K562 (cell line): ENCODE measurements at regions not wholly inside any gene's neighbourhood (a gene's known extent, or its start where the extent isn't known, plus 50 kb on each side); places are given as distances from the start of the nearest gene placed in this dataset.

Experiments
- CREB1 ChIP-seq, 2 experiments: sonication (generic) in 1 of 2; formaldehyde crosslinking in 1 of 2; IDR thresholded peaks; 2 replicates each; pipeline versions ENCODE4 v1.6.1 to v1.8.0; 2012 to 2022; ENCODE audit warnings: inconsistent platforms in 1 of 2, mild to moderate bottlenecking in 1 of 2, missing genetic modification reagents in 1 of 2, moderate library complexity in 1 of 2
- KAT7 ChIP-seq: sonication (generic); formaldehyde crosslinking; IDR thresholded peaks from 2 replicates; pipeline ENCODE4 v1.8.0; 2022; ENCODE audit warnings: missing genetic modification reagents, mild to moderate bottlenecking, borderline replicate concordance
- KDM4B ChIP-seq, 2 experiments: fragments of 450-650 bp in 1 of 2; sonication (generic) in 1 of 2; IDR thresholded peaks; 2 replicates each; pipeline ENCODE4 v1.6.1; 2016 to 2017; ENCODE audit warnings: borderline replicate concordance in 2 of 2, antibody characterized with exemption in 1 of 2, low read depth in 1 of 2, mild to moderate bottlenecking in 1 of 2
- NBN ChIP-seq: fragments of 450-650 bp; IDR thresholded peaks from 2 replicates; pipeline ENCODE4 v1.6.1; 2016; ENCODE audit warnings: low read depth, mild to moderate bottlenecking
- PHF20 ChIP-seq: fragments of 450-650 bp; IDR thresholded peaks from 2 replicates; pipeline ENCODE4 v1.6.1; 2018; ENCODE audit not compliant: partially characterized antibody
- POLR2B ChIP-seq: fragments of 450-650 bp; IDR thresholded peaks from 2 replicates; pipeline ENCODE4 v1.6.1; 2018; ENCODE audit warnings: low read depth; ENCODE audit not compliant: partially characterized antibody
- POLR2G ChIP-seq: fragments of 200-400 bp; formaldehyde crosslinking; IDR thresholded peaks from 2 replicates; pipeline ENCODE4 v1.6.1; 2017; ENCODE audit warnings: low read depth, mild to moderate bottlenecking, antibody characterized with exemption, low read length, moderate library complexity
- RAD51 ChIP-seq: fragments of 450-650 bp; IDR thresholded peaks from 2 replicates; pipeline ENCODE4 v1.7.1; 2016; ENCODE audit warnings: low read depth, mild to moderate bottlenecking, borderline replicate concordance
- SUPT5H ChIP-seq: fragments of 450-650 bp; IDR thresholded peaks from 2 replicates; pipeline ENCODE4 v1.6.1; 2016
- TF ChIP-seq, protein P1 (sequence below): fragments of 250-450 bp; sonication (Bioruptor Pico); IDR thresholded peaks from 2 replicates; pipeline ENCODE4 v1.5.0; 2021
- TF ChIP-seq, protein P2 (sequence below): fragments of 450-650 bp; formaldehyde crosslinking; IDR thresholded peaks from 2 replicates; pipeline ENCODE4 v1.4.0; 2020; ENCODE audit warnings: mild to moderate bottlenecking

DNA sequence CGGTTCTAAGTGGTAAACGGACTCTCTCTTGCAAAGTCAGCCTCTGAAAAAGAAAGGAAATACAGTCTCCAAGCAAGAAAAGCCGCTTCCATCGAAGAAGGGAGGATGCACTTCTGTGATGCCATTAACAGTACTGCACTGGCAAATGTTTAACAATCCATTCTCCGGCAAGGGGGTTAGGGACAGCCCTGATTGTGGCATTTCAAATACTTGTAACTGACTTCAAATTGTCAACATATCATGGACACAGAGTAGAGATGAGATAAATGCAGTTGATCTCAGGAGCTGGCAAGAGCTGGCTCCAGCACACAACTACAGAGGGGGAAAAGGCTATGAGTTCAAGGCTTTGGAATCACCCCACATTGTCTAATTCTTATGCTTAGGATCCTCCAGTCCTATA lies 146.8 kb downstream of the SLC7A11 start (continued):
- TF ChIP-seq, protein P1, sequence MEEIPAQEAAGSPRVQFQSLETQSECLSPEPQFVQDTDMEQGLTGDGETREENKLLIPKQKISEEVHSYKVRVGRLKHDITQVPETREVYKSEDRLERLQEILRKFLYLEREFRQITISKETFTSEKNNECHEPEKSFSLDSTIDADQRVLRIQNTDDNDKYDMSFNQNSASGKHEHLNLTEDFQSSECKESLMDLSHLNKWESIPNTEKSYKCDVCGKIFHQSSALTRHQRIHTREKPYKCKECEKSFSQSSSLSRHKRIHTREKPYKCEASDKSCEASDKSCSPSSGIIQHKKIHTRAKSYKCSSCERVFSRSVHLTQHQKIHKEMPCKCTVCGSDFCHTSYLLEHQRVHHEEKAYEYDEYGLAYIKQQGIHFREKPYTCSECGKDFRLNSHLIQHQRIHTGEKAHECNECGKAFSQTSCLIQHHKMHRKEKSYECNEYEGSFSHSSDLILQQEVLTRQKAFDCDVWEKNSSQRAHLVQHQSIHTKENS = no peak
- no peak for TF ChIP-seq NBN
- TF ChIP-seq PHF20 = no peak
- TF ChIP-seq CREB1 (IDR thresholded peaks at IDR 0.05) = no peak
- no peak for TF ChIP-seq CREB1 (CRISPR knock-in tag; IDR thresholded peaks at IDR 0.05)
- TF ChIP-seq POLR2G = no peak
- TF ChIP-seq KDM4B (IDR thresholded peaks at IDR 0.05; ENCODE audit: borderline replicate concordance in 2 of 2, low read depth in 1 of 2) = no peak
- TF ChIP-seq POLR2B = no peak
- TF ChIP-seq RAD51 = no peak
- TF ChIP-seq SUPT5H = no peak
- TF ChIP-seq KAT7 = no peak
- TF ChIP-seq, protein P2, sequence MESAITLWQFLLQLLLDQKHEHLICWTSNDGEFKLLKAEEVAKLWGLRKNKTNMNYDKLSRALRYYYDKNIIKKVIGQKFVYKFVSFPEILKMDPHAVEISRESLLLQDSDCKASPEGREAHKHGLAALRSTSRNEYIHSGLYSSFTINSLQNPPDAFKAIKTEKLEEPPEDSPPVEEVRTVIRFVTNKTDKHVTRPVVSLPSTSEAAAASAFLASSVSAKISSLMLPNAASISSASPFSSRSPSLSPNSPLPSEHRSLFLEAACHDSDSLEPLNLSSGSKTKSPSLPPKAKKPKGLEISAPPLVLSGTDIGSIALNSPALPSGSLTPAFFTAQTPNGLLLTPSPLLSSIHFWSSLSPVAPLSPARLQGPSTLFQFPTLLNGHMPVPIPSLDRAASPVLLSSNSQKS = no peak
